Neural cell (in vitro differentiated cells): ENCODE measurements at regions not wholly inside any gene's neighbourhood (a gene's known extent, or its start where the extent isn't known, plus 50 kb on each side); places are given as distances from the start of the nearest gene placed in this dataset.

ENCODE experiments used
- CTCF ChIP-seq: fragments of 450-650 bp; IDR thresholded peaks from 2 replicates; pipeline ENCODE4 v1.5.1; 2014; ENCODE audit warnings: antibody characterized with exemption, mild to moderate bottlenecking, moderate library complexity; ENCODE audit not compliant: poor library complexity, severe bottlenecking
- EP300 ChIP-seq: fragments of 450-650 bp; conservative IDR thresholded peaks from 2 replicates; pipeline ENCODE4 v1.6.1; 2014; ENCODE audit warnings: antibody characterized with exemption, mild to moderate bottlenecking, moderate library complexity; ENCODE audit not compliant: poor library complexity, severe bottlenecking
- EZH2 ChIP-seq: fragments of 200-600, 300-800 bp; shearing (Covaris generic), sonication (generic); IDR thresholded peaks from 2 replicates; pipeline ENCODE4 v1.6.1; 2014; ENCODE audit warnings: antibody characterized with exemption, low read length, borderline replicate concordance, mild to moderate bottlenecking; ENCODE audit not compliant: insufficient read depth, poor library complexity, severe bottlenecking
- POLR2AphosphoS5 ChIP-seq: IDR thresholded peaks from 2 replicates; pipeline ENCODE4 v1.6.1; 2012
- RAD21 ChIP-seq: fragments of 450-650 bp; conservative IDR thresholded peaks from 2 replicates; pipeline ENCODE4 v1.6.1; 2014; ENCODE audit warnings: antibody characterized with exemption, mild to moderate bottlenecking, moderate library complexity
- REST ChIP-seq: IDR thresholded peaks from 2 replicates; pipeline ENCODE4 v1.6.1; 2012; ENCODE audit warnings: borderline replicate concordance

- TF ChIP-seq EP300 = peak; percentile 77
- no peak for TF ChIP-seq EZH2
- no peak for TF ChIP-seq CTCF
- TF ChIP-seq POLR2AphosphoS5 = peak; percentile 64
- TF ChIP-seq REST = no peak
- TF ChIP-seq RAD21 = peak; percentile 29
Observed at GRCh38 chr10:10564081-10564794, 453.4 kb upstream of the CELF2 start.
